ENCODE measurements at regions not wholly inside any gene's neighbourhood (a gene's known extent, or its start where the extent isn't known, plus 50 kb on each side); places are given as distances from the start of the nearest gene placed in this dataset.
A peak's percentile ranks its signal among the peaks of the same experiment; 100 is the strongest.

DNA sequence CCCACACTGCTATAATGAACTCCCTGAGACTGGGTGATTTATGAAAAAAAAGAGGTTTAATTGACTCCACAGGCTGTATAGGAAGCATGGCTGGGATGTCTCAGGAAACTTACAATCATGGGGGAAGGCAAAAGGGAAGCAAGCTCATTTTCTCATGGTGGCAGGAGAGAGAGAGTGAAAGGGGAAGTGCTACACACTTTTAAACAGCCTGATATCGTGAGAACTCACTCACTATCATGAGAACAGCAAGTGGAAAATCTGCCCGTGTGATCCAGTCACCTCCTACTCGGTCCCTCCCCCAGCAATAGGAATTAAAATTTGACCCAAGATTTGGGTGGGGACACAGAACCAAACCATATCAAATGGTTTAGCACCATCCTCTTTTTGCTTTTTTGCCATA lies 116.6 kb upstream of the CEP162 start:
- DNase-seq, result no peak
- TF ChIP-seq POLR2A (IDR thresholded peaks at IDR 0.05; ENCODE audit: low read length) (no peak), GATA1 (IDR thresholded peaks at IDR 0.05; ENCODE audit: low read depth, low read length) (no peak)

DNA sequence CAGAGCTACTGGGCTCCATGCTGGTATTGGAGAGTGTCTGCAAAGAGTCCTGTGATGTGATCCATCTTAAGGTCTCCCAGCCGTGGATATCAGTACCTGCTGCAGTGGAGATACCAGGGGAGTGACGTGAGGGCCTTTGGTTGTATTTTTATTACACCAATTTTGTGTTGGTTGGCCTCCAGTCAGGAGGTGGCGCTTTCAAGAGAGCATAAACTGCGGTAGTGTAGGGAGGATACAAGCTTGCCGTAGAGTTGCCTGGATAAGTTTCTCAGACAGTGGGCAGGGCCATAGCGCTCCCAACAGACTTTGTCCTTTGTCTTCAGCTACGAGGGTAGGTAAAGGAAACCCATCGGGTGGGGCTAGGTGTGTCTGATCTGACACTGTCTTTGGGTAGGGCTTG lies 113.0 kb upstream of the CEP162 start:
- no peak for TF ChIP-seq GATA1 (IDR thresholded peaks at IDR 0.05; ENCODE audit: low read depth, low read length)
- no peak for TF ChIP-seq POLR2A (IDR thresholded peaks at IDR 0.05; ENCODE audit: low read length)
- DNase-seq, result no peak

DNA sequence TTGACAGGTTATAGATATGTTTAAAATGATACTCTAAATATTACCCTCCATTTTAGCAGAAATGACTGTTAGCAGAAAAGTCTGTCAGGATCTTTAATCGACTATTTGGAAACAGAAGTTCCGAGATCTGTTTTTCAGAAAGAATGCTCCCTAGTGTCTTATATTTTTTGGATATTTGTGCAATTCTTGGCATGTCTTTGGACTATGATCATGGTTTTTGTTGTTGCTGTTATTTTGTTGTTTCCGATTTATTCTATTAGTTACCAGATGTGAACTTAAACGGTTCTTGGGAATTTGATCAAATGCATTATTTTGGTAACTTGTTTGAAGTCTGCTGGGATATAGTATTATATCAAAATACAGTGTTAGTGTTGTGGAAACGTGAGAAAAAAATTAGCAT lies 106.4 kb upstream of the CEP162 start:
- DNase-seq, result no peak
- TF ChIP-seq GATA1 (IDR thresholded peaks at IDR 0.05; ENCODE audit: low read depth, low read length), result no peak
- TF ChIP-seq POLR2A (IDR thresholded peaks at IDR 0.05; ENCODE audit: low read length), result no peak

DNA sequence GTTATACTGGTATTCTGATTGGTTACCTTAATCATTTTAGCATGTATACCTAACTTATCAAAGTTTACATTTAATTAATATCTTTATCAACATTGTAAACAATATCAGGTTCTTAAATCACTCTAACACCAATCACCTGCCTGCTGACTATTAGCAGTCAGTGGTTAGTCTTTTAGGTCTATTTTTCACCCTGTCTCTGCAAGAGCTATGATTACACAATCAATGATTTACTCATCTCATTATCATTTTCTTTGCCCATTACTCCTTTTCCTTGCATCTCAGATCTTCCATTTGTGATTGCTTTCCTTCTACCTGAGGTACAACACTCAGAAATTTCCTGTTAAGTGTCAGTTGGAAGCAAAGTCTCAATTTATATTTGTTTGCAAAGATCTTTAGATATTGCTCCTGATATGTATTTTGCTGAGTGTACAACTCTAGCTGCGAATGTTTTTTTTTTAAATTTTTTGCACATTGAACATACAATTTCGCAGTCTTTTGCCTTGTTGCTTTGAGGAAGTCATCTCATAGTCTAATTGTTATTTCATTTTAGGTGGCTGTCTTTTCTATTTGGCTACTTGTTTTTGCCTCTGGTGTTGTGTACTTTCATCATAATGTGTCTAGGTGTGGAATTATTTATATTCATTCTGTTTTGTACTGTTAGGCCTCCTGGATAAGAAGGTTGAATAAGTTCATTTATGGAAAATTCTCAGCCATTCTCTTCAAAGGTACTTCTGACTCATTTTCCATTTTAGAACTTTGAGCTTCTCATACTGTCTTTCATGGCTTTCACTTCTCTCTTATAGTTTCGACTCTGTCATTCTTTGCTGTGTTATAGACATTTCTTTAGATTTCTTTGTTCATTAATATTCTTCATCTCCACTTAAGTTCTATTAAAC lies 104.9 kb upstream of the CEP162 start:
- no peak for TF ChIP-seq GATA1 (IDR thresholded peaks at IDR 0.05; ENCODE audit: low read depth, low read length)
- TF ChIP-seq POLR2A (IDR thresholded peaks at IDR 0.05; ENCODE audit: low read length), result no peak

DNA sequence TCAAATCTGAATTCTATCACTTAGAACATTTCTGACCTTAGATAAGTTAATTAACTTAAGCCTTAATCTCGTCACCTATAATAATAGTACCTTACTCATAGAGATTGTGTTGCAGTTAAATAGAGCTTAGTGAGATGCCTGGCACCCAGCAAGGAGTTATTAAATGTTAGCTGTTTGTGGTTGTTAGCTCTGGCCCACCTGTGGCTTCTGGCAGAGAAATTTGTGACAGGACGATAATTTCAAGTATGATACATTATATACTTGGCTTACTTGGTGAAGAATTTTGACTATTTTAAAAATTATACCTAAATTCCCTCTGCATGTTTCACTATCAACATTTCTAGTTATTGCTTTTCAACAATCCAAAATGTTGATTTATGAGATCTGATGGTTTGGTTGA lies 102.9 kb upstream of the CEP162 start:
- TF ChIP-seq POLR2A (IDR thresholded peaks at IDR 0.05; ENCODE audit: low read length) (no peak), GATA1 (IDR thresholded peaks at IDR 0.05; ENCODE audit: low read depth, low read length) (no peak)
- no peak for DNase-seq

More for the DNA sequence above, 104.9 kb upstream of the CEP162 start:
- no peak for DNase-seq

GRCh38 chr6:84329516-84329915 lies 102.1 kb upstream of the CEP162 start:
- no peak for DNase-seq
- TF ChIP-seq GATA1 (IDR thresholded peaks at IDR 0.05; ENCODE audit: low read depth, low read length), result no peak
- no peak for TF ChIP-seq POLR2A (IDR thresholded peaks at IDR 0.05; ENCODE audit: low read length)

DNA sequence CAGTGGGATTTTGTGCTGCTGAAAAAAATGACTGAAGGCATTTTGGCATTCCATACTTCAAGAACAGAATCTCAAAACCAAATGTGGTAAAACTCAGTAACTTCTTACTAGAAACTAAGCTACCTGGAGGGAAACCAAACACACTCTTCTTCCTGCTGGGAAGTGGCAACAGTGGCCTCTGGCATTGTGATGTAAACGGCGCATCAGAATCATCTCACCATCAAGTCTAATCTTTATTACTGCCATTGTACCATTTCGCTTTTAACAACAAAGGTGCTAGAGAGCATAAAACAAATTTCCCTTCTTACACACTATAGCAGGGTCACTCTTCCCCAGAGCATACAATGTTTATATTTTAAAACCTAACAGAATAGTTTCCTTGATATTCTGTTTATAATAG lies 101.6 kb upstream of the CEP162 start:
- DNase-seq, result no peak
- TF ChIP-seq POLR2A (IDR thresholded peaks at IDR 0.05; ENCODE audit: low read length) (no peak), GATA1 (IDR thresholded peaks at IDR 0.05; ENCODE audit: low read depth, low read length) (no peak)

GRCh38 chr6:84317463-84317862 lies 90.0 kb upstream of the CEP162 start:
- DNase-seq, result no peak
- TF ChIP-seq GATA1 (IDR thresholded peaks at IDR 0.05; ENCODE audit: low read depth, low read length), result no peak
- TF ChIP-seq POLR2A (IDR thresholded peaks at IDR 0.05; ENCODE audit: low read length), result no peak

GRCh38 chr6:84314377-84314898 lies 87.0 kb upstream of the CEP162 start:
- DNase-seq, result no peak

DNA sequence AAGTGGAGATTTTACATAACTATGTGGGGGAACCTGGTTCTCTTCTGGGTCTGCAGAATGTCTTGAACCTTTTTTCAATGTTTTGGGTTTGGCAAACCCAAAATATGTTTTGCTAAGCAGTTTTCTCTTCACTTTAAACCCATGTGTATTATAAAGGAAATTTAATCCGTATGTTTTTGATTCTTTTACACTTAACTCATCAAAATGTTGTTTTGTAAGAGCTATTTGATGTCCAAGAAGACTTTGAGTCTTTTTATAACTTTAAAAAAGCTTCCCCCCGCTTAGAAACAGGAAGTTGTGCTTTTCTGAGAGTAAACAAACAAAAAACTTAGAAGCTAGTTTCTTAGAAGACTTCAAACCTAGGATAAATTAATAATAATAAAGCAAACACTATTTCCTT lies 81.9 kb upstream of the CEP162 start:
- TF ChIP-seq POLR2A (IDR thresholded peaks at IDR 0.05; ENCODE audit: low read length) (no peak), GATA1 (IDR thresholded peaks at IDR 0.05; ENCODE audit: low read depth, low read length) (no peak)
- DNase-seq, result no peak

More at GRCh38 chr6:84314377-84314898, 87.0 kb upstream of the CEP162 start:
- TF ChIP-seq GATA1 (IDR thresholded peaks at IDR 0.05; ENCODE audit: low read depth, low read length) (no peak), POLR2A (IDR thresholded peaks at IDR 0.05; ENCODE audit: low read length) (no peak)

DNA sequence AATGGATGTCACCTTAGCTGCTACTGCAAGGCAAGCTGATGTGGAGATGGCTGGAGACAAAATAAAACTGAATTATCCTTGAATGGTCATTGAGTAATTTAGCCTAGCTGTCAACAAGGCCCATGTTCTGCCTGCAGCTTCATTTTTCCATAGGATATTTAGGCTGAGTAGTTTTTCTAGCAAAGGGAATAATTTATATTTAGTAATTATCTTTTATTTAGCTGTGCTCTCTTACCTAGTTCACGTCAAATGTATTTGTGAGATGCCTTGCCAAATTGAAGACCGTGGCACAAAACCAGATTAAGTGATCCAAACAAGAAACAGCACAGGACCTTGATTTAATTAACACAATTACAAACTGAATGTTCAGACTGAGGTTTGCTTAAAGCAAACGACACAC lies 77.4 kb upstream of the CEP162 start:
- no peak for TF ChIP-seq GATA1 (IDR thresholded peaks at IDR 0.05; ENCODE audit: low read depth, low read length)
- TF ChIP-seq POLR2A (IDR thresholded peaks at IDR 0.05; ENCODE audit: low read length), result no peak
- DNase-seq, result no peak

DNA sequence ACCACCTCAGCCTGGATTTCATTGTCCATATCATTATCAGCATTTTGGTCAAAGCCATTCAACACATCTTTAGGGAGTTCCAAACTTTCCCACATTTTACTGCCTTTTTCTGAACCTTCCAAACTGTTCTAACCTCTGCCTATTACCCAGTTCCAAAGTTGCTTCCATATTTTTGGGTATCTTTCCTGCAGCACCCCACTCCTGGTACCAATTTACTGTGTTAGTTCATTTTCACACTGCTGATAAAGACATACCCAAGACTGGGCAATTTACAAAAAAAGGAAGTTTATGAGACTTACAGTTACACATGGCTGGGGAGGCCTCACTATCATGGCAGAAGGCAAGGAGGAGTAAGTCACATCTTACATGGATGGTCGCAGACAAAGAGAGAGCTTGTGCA lies 63.6 kb upstream of the CEP162 start:
- DNase-seq, result peak in 1 of 2 experiments; percentile 5

DNA sequence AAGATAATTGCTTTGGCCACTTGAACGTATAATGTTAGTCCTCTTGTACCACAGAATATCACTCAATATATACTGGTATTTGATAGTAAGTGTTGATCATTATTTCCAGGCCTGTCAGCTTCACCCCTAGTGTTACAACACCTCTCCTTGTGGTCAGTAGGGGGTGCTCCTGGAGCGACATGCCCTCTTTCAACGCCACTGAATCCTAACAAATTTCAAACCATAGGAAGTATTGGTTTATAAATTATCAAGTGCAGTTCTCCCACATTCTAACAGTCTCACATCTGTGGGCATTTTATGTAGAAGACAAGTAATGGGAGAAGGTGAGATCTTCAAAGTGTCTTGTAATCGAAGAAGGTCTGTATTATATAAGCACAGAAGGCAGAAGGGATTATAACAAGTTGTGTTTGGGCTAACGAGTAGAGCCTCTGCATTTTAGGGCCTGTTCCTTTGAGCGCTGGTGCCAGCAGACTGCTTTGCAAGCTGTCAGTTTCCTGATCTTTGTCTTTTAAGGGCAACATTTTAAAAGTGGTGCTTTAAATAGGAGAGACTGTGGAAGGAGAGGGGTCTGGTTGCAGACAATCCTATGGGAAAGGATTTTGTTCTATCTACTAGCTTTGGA lies 57.1 kb upstream of the CEP162 start:
- TF ChIP-seq GATA1 (IDR thresholded peaks at IDR 0.05; ENCODE audit: low read depth, low read length) (no peak), POLR2A (IDR thresholded peaks at IDR 0.05; ENCODE audit: low read length) (no peak)

DNA sequence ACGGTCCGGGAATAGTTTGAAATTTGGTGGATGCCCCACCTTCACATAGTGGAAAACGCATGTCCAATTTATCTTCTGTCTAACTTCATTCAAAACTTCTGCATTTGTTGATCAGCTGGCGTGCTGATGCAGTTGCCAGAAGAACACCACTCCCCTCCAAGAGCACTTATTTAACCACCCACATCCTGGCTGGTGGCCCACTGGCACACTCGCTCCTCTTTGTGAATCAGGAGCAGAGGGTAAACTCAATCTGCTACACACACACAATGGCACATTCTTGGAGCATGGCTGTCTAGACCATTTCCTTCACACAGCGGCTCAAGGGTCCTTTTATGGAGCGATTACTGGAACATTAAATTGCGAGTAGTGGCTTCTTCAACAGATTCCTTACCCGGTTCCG lies 55.1 kb upstream of the CEP162 start:
- DNase-seq, result peak in 1 of 2 experiments; percentile 20
- no peak for TF ChIP-seq POLR2A (IDR thresholded peaks at IDR 0.05; ENCODE audit: low read length)
- no peak for TF ChIP-seq GATA1 (IDR thresholded peaks at IDR 0.05; ENCODE audit: low read depth, low read length)

More for the DNA sequence above, 57.1 kb upstream of the CEP162 start:
- peak; percentile 38 to 61 for DNase-seq

- DNase-seq, result peak; percentile 7 to 18
- TF ChIP-seq POLR2A (IDR thresholded peaks at IDR 0.05; ENCODE audit: low read length), result no peak
- TF ChIP-seq GATA1 (IDR thresholded peaks at IDR 0.05; ENCODE audit: low read depth, low read length), result no peak
Observed at GRCh38 chr6:84280639-84281038, 53.2 kb upstream of the CEP162 start.

Measured in erythroblast (primary cell).